HG03469 (cell line): ENCODE measurements at regions not wholly inside any gene's neighbourhood (a gene's known extent, or its start where the extent isn't known, plus 50 kb on each side); places are given as distances from the start of the nearest gene placed in this dataset.
"Not testable (repeated sequence)": the region's sequence is repeated elsewhere in the genome, so short reads cannot be mapped to it uniquely, and the experiment has no call there.

Experiments used
- ATAC-seq: cut with Tn5 transposase; IDR thresholded peaks from one replicate; pipeline ENCODE4 v1.9.1; 2021; ENCODE audit warnings: mild to moderate bottlenecking, moderate library complexity, moderate number of reproducible peaks; ENCODE audit not compliant: unreplicated experiment

- ATAC-seq, result no peak
Measured at GRCh38 chr12:114817571-114818425, 133.8 kb upstream of the TBX3 start.

GRCh38 chr12:114815026-114815795, 131.2 kb upstream of the TBX3 start:
- ATAC-seq, result no peak

- no peak for ATAC-seq
Measured at GRCh38 chr12:114812858-114813761, 129.1 kb upstream of the TBX3 start.

GRCh38 chr12:114812384-114812783, 128.4 kb upstream of the TBX3 start:
- no peak for ATAC-seq

- ATAC-seq, result no peak
Measured at GRCh38 chr12:114809097-114809496, 125.1 kb upstream of the TBX3 start.

GRCh38 chr12:114801381-114801780, 117.4 kb upstream of the TBX3 start:
- ATAC-seq, result not testable (repeated sequence)

GRCh38 chr12:114800566-114800965, 116.6 kb upstream of the TBX3 start:
- ATAC-seq, result not testable (repeated sequence)

GRCh38 chr12:114799574-114800487, 115.9 kb upstream of the TBX3 start:
- ATAC-seq, result no peak

- ATAC-seq, result no peak
Measured at GRCh38 chr12:114794049-114794558, 110.1 kb upstream of the TBX3 start.

GRCh38 chr12:114790276-114790675, 106.3 kb upstream of the TBX3 start:
- ATAC-seq, result no peak

GRCh38 chr12:114789821-114790220, 105.8 kb upstream of the TBX3 start:
- ATAC-seq, result no peak

- no peak for ATAC-seq
Measured at GRCh38 chr12:114789276-114789675, 105.3 kb upstream of the TBX3 start.

GRCh38 chr12:114784526-114784925, 100.6 kb upstream of the TBX3 start:
- ATAC-seq, result no peak

GRCh38 chr12:114783089-114783618, 99.2 kb upstream of the TBX3 start:
- no peak for ATAC-seq

GRCh38 chr12:114780746-114781399, 96.9 kb upstream of the TBX3 start:
- no peak for ATAC-seq

- ATAC-seq, result no peak
Measured at GRCh38 chr12:114779647-114780046, 95.7 kb upstream of the TBX3 start.

- no peak for ATAC-seq
Measured at GRCh38 chr12:114779186-114779585, 95.2 kb upstream of the TBX3 start.

- no peak for ATAC-seq
Measured at GRCh38 chr12:114776731-114777442, 92.9 kb upstream of the TBX3 start.
